Anterior cingulate cortex (tissue), 58 donors: ENCODE measurements at regions not wholly inside any gene's neighbourhood (a gene's known extent, or its start where the extent isn't known, plus 50 kb on each side); places are given as distances from the start of the nearest gene placed in this dataset.
"Not testable (repeated sequence)": the region's sequence is repeated elsewhere in the genome, so short reads cannot be mapped to it uniquely, and the experiment has no call there.

Source experiments
- DNase-seq, 58 donors: peaks; one replicate each; lab custom pipeline; 2025; lab: John Stamatoyannopoulos, UW

DNA sequence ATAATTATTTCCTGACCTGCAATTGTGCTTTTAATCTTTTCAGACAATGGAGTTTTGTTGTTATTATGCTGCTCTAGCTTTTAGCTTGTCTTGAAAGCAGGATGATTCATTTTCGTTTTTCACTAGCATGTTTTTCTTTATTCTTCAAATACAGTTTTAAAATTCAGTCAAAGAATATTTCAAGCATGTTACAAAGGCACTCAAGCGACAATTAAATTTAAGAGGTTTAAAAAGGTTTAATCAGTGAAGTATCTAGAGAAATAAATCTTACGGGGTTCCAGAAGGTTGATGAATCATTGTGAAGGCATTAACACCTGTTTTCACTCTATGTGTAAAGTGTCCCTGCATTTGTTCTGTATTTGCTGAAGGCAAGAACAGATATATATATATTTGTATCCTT is 390.7 kb upstream of the TMEFF2 start:
- DNase-seq = no peak

DNA sequence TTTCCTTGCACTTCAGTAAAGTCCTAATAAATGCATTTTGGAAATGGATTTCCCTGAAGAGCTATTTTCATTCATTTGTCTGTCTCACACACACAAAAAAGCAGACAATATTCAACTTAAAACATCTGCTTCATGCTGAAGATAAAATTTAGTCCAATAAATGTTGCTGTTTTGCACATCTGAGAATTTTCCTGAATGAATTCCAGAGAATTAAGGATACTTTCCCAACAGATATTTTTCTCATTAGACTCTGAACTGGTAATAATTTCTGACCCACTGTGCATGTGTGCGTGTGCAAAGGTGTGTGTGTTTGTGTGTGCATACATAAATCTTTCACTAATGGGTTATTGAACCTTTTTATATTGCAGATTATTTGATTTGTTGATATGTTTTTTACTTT is 390.2 kb upstream of the TMEFF2 start:
- no peak for DNase-seq

GRCh38 chr2:192579965-192580700 is 385.4 kb upstream of the TMEFF2 start:
- DNase-seq = no peak

DNA sequence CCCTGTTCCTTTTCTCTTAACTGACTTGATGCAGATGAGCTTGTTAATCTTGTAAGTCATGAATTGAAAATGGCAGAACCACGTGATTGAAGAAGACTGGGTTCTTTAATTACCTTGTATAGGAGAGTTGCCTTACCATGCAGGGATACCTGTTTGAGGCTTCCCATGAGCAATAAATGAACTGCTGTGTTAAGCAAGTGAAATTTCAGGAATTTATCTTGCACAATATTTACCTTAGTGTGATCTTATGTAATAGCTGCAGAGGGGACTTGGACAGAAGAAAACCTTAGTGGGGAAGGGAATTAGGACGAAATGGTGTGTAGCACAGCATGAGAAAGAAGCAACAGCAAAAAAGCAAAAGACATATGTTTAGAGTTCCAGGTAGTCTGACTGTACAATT is 384.0 kb upstream of the TMEFF2 start:
- no peak for DNase-seq

GRCh38 chr2:192577706-192578105 is 383.0 kb upstream of the TMEFF2 start:
- no peak for DNase-seq

- no peak for DNase-seq
These were observed 379.8 kb upstream of the TMEFF2 start for GRCh38 chr2:192574552-192574951.

- no peak for DNase-seq
These were observed 376.9 kb upstream of the TMEFF2 start for GRCh38 chr2:192571636-192572035.

- no peak for DNase-seq
These were observed 376.1 kb upstream of the TMEFF2 start for GRCh38 chr2:192570788-192571187.

GRCh38 chr2:192566863-192567262 is 372.1 kb upstream of the TMEFF2 start:
- DNase-seq = no peak

- DNase-seq = no peak
These were observed 365.6 kb upstream of the TMEFF2 start for GRCh38 chr2:192560326-192560725.

DNA sequence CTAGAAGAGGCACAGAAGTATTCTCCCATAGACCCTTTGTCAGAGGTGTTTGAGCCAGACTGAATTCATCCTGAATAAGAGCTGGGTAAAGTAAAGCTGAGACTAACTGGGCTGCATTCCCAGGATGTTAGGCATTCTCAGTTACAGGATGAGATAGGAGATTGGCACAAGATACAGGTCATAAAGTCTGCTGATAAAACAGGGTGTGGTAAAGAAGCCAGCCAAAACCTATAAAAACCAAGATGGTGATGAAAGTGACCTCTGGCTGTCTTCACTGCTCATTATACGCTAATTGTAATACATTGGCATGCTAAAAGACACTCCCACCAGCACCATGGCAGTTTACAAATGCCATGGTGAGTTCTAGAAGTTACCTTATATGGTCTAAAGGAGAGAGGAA is 364.9 kb upstream of the TMEFF2 start:
- no peak for DNase-seq

DNA sequence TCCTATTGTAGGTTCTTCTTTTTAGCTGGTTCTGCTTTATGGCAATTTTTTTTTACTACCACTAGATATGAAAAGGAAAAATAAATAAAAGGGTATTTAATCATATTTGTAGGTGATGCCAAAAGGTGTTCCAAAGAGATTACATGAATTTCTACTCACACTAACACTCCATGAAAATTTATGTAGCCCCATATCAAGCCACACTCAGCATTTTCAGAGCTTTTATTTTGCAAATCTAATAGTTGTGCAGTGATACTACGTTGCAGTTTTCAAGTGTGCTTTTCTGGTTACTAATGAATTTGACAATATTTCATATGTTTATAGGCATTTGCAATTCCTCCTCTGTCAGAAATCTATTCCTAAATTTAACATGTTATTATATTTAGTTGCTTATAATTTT is 363.9 kb upstream of the TMEFF2 start:
- no peak for DNase-seq

- DNase-seq = no peak
These were observed 361.0 kb upstream of the TMEFF2 start for GRCh38 chr2:192555740-192556139.

GRCh38 chr2:192551760-192552159 is 357.0 kb upstream of the TMEFF2 start:
- no peak for DNase-seq

GRCh38 chr2:192546565-192546964 is 351.8 kb upstream of the TMEFF2 start:
- DNase-seq = no peak

DNA sequence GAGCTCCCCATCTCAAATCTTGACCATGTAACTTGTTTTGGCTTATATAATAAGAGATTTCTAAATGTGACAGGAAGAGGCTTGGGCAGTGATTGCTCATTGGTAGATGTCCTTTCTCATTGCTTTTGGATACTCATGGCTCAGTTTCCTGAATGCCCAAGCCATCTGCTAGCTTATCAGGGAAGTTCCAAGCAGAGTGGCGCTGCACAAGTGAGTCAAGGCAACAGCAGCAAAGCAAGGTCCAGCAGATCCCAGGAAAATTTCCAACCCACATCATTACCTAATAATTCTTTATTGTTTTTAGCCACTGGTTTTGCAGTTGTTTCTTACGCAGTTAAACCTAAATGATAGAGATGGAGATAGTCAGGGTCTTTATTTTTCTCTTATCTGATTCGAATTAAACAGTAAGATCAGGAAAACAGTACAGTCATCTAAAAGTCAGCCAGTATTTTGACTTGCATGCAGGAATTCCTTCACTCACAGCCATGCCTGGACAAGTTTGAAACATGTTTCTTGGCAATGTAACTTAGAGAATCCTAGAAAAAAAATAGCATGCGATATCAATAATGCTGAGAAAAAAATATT is 349.7 kb upstream of the TMEFF2 start:
- no peak for DNase-seq

DNA sequence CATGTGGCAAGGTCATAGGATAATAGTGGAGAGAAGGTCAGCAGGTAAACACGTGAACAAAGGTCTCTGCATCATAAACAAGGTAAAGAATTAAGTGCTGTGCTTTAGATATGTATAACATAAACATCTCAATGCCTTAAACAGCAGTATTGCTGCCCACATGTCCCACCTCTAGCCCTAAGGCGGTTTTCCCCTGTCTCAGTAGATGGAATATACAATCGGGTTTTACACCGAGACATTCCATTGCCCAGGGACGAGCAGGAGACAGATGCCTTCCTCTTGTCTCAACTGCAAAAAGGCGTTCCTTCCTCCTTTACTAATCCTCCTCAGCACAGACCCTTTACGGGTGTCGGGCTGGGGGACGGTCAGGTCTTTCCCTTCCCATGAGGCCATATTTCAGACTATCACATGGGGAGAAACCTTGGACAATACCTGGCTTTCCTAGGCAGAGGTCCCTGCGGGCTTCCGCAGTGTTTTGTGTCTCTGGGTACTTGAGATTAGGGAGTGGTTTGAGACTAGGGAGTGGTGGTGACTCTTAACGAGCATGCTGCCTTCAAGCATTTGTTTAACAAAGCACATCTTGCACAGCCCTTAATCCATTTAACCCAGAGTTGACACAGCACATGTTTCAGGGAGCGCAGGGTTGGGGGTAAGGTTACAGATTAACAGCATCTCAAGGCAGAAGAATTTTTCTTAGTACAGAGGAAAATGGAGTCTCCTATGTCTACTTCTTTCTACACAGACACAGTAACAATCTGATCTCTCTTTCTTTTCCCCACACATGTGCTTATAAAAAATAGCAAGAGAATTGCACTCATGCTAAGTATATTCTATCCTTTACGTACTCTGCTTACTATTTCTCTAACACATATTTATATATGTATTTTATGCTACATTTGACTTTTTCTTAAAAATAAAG is 347.7 kb upstream of the TMEFF2 start:
- DNase-seq = not testable (repeated sequence)

- no peak for DNase-seq
These were observed 344.6 kb upstream of the TMEFF2 start for GRCh38 chr2:192539306-192539705.

DNA sequence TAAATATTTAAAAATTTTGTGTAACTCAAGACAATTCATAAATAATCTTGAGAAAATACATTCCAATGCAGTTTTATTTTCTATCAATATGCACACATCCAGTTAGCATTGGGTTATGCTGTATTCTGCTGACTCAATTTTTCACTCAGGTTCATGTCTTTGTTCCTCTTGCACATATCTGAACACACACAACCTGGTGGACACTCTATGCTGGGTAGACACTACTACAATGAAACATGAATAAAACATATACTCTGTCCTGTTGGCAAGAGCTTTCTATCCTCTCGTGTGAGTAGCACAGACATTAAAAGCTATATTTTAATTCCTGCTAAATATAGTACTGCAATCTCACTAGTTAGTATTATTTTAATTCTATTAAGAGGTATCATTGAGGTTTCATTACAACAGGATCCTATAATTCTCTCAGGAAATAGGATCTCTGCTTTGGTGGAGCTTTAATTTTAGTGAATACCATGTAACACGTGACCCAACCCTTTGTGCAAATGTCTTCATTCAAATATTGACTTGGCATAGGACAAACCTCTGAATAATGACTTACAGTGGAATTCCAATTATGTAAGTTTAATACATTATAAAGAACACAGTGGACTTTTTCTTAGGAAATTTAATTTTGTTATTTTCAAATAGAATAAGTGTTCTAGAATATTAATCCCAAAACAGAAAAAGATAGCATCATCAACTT is 342.3 kb upstream of the TMEFF2 start:
- DNase-seq = no peak

- no peak for DNase-seq
These were observed 341.5 kb upstream of the TMEFF2 start for GRCh38 chr2:192535956-192536921.
